HG02571 (cell line): ENCODE measurements at regions not wholly inside any gene's neighbourhood (a gene's known extent, or its start where the extent isn't known, plus 50 kb on each side); places are given as distances from the start of the nearest gene placed in this dataset.
"Not testable (repeated sequence)": the region's sequence is repeated elsewhere in the genome, so short reads cannot be mapped to it uniquely, and the experiment has no call there.

ENCODE experiments used
- ATAC-seq: cut with Tn5 transposase; IDR thresholded peaks from one replicate; pipeline ENCODE4 v1.9.1; 2021; ENCODE audit warnings: mild to moderate bottlenecking, moderate library complexity; ENCODE audit not compliant: unreplicated experiment

DNA sequence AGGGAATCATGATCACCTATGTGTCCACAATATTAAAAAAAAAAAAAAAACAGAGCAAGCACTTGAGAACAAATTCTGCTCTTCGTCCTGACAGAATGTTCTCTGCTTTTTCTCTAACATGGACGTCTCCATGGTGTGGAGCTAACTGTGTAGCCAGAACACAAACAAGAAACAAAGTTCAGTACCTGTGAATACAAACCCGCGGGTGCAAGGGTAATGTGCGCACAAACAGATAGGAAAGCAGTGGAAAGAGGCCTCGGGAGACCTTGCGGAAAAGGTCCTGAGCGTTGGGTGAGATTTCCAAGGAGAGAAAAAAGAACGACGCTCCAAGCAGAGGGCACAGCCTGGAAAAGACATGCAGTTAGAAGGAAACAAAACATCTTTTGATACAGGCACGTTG lies 92.0 kb upstream of the TBL1X start:
- ATAC-seq, result no peak

GRCh38 chrX:9373789-9374188 lies 91.1 kb upstream of the TBL1X start:
- no peak for ATAC-seq

DNA sequence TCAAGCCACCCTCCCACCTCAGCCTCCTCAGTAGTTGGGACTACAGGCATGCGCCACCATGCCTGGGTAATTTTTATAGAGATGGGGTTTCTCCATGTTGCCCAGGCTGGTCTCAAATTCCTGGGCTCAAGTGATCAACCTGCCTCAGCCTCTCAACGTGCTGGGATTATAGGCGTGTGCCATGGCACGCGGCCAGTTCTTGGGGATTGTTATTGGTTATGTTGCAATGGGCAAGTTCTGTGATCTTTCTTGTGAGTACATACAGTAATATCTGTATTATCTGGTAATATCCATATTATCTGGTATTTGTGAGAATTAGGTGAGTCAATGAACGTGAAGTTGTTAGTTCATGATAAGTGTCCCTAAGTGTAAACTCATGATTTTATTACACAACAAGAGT lies 90.3 kb upstream of the TBL1X start:
- no peak for ATAC-seq

DNA sequence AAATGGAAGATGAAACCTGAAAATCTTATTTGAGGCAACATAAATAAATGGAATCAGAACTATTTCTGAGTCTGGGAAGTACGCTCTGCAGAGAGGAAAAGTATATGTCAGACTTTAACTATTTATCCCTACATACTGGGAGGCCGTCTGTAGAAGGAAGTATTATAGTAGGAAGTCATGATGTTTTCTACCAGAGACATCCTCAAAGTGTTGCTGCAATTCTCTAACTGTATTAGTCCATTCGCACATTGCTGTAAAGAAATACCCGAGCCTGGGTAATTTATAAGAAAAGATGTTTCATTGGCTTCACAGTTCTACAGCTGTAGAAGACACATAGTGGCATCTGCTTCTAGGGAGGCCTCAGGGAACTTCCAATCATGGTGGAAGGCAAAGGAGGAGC lies 88.7 kb upstream of the TBL1X start:
- no peak for ATAC-seq

DNA sequence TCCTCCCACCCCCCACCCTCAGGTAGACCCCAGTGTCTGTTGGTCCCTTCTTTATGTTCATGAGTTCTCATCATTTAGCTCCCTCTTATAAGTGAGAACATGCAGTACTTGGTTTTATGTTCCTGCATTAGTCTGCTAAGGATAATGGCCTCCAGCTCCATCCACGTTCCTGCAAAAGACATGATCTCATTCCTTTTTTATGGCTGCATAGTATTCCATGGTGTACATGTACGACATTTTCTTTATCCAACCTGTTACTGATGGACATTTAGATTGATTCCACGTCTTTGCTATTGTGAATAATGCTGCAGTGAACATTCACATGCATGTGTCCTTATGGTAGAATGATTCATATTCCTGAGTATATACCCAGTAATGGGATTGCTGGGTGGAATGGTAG lies 87.6 kb upstream of the TBL1X start:
- not testable (repeated sequence) for ATAC-seq

GRCh38 chrX:9378980-9379696 lies 85.7 kb upstream of the TBL1X start:
- ATAC-seq, result no peak

GRCh38 chrX:9379697-9380551 lies 84.9 kb upstream of the TBL1X start:
- no peak for ATAC-seq

DNA sequence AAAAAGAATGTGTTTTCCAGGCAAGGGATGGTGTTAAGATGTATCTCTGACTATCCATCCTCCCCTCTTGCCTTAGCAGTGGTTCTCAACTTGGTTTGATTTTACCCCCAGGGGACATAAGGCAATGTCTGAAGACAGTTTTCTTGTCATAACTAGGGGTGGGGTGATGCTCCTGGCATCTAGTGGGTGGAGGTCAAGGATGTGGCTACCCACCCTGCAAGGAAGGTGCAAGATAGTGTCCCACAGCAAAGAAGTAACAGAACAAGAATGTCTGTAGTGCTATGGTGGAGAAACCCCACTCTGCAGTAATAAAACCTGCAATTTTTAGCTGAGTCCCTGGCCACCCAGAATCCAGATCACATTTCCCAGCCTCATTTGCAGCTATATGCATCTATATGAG lies 81.2 kb upstream of the TBL1X start:
- no peak for ATAC-seq

DNA sequence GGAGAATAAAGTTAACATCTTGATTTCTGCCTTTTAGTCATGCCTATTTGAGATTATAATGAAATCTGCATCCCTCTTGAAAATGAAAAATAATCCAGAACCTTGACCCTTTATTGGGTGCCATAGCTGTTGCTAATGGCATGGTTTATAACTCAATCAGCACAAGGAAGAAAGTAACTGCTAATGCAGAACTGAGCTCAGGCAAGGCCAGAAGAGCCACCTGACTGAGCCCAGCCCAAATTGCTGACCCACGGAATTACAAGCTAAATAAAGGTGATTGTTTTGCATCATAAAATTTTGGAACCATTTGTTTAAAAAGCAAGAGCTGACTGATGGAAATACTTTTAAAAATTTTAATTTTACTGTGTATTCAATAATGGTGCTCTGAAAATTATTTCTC lies 76.4 kb upstream of the TBL1X start:
- ATAC-seq, result no peak

DNA sequence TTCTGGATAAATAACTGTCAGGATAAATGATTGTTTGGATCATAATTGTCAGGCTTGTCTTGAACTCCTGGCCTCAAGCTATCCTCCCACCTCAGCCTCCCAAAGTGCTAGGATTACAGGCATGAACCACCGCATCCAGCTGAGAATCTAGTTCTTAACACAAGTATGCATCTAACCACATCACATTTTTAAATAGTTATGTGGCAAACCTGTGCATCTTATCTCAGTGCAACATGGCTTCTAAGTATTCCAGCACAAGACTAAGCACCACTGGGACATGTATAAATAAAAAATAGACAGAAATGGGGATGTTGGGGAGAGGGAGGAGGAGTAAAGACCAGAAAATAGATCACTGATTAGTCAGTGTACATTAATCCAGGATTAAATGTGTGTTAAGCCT lies 74.7 kb upstream of the TBL1X start:
- ATAC-seq, result no peak

DNA sequence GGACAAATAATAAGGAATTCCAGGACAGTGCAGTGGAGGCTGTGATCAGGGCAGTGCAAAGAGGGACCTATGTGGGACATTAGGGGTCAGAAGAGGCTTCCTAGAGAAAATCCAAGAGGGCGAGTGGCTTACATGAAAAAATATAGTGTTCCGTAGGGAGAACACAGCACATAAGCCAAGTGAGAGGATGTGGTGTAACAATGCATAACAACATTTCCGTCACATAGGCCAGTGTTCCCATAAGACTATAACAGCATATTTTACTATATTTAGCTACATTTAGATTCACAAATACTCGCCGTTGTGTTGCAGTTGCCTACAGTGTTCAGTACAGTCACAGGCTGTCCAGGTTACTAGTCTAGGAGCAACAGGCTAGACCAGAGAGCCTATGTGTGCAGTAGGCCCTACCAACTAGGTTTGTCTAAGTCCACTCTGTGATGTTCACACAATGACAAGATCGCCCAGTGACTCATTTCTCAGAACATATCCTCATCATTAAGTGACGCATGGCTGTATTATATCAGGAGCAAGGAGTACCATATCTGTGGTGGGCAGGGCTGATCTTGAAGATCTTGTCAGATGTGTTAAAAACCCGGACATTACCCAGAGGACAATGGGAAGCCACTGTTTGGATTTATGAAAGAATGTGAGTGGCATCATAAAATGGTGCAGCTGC lies 74.0 kb upstream of the TBL1X start:
- ATAC-seq, result no peak

GRCh38 chrX:9392445-9392844 lies 72.4 kb upstream of the TBL1X start:
- ATAC-seq, result no peak

DNA sequence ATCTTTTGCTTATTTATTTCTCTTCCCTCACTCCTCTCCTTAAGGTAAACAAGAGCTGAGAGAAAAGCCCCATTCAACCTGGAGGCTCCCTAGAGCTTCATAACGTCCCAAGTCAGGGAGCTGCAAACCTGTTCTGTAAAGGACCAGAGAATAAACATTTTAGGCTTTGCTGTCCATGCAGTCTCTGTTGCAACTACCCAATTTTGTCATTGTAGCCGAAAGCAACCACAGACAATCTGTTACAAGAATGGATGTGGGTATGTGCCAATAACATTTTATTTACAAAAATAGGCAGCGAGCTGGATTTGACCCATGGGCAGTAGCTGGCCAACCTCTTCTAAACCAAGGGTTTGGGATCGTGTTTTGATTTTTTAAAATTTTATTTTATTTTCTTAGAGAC lies 71.3 kb upstream of the TBL1X start:
- ATAC-seq, result no peak

GRCh38 chrX:9394212-9394611 lies 70.6 kb upstream of the TBL1X start:
- ATAC-seq, result no peak

DNA sequence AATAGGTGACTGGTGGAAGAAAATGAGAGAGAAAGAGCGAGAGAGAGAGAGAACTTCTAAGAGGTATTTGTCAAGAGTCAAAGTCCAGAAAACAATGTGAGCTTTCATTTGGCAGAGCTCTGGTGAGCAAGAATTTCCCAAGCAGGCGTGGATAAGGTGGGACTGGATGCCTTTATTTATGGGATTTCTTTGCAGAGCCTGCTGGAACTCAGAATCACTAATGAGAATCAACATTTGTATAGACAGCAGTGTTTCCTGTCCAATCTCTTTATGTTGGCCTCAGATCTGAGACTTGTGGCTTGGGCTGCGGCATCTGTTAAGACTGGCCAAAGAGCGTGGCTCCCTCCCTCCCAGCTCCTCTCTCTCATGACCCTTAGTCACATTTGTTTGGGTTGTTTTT lies 67.9 kb upstream of the TBL1X start:
- ATAC-seq, result no peak

GRCh38 chrX:9401051-9401450 lies 63.8 kb upstream of the TBL1X start:
- ATAC-seq, result no peak

GRCh38 chrX:9403374-9403773 lies 61.5 kb upstream of the TBL1X start:
- ATAC-seq, result no peak

- not testable (repeated sequence) for ATAC-seq
These were observed 59.2 kb upstream of the TBL1X start for GRCh38 chrX:9405635-9406034.

DNA sequence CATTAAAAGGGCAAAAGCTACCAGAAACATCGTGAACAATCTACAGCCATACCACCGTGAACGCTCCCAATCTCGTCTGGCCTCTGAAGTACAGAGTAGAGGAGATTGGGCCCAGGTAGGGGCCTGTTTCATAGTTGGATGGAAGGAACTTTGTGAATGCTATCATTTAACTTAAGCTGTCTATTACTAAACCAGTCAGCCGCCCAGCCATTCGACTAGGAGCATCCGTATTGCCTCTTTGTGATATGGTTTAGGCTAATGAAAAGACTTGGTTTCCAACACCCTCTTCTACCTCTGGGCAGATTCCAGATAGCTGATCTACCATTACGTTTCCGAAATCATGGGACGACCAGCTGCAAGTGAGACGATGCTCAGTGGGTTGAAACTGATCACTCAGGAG lies 54.0 kb upstream of the TBL1X start:
- ATAC-seq, result not testable (repeated sequence)

GRCh38 chrX:9411682-9412081 lies 53.2 kb upstream of the TBL1X start:
- not testable (repeated sequence) for ATAC-seq

GRCh38 chrX:9414416-9414815 lies 50.4 kb upstream of the TBL1X start:
- no peak for ATAC-seq
